NCI-H69 (cell line): ENCODE measurements at regions not wholly inside any gene's neighbourhood (a gene's known extent, or its start where the extent isn't known, plus 50 kb on each side); places are given as distances from the start of the nearest gene placed in this dataset.

Experiments
- DNase-seq: peaks from one replicate; lab custom pipeline; 2025; lab: John Stamatoyannopoulos, UW

GRCh38 chr11:109043315-109043714 lies 378.4 kb downstream of the DDX10 start:
- no peak for DNase-seq

GRCh38 chr11:109046284-109046992 lies 375.6 kb upstream of the C11orf87 start:
- DNase-seq, result no peak

- no peak for DNase-seq
These were observed 373.9 kb upstream of the C11orf87 start for GRCh38 chr11:109048098-109048497.

GRCh38 chr11:109051200-109051599 lies 370.8 kb upstream of the C11orf87 start:
- DNase-seq, result no peak

- no peak for DNase-seq
These were observed 362.6 kb upstream of the C11orf87 start for GRCh38 chr11:109059402-109059801.

GRCh38 chr11:109061394-109061793 lies 360.6 kb upstream of the C11orf87 start:
- DNase-seq, result no peak

- no peak for DNase-seq
These were observed 359.5 kb upstream of the C11orf87 start for GRCh38 chr11:109062445-109062844.

GRCh38 chr11:109062871-109063270 lies 359.1 kb upstream of the C11orf87 start:
- DNase-seq, result no peak

- peak; percentile 31 for DNase-seq
These were observed 357.2 kb upstream of the C11orf87 start for GRCh38 chr11:109064618-109065311.

GRCh38 chr11:109071262-109071661 lies 350.7 kb upstream of the C11orf87 start:
- DNase-seq, result no peak

- DNase-seq, result no peak
These were observed 350.1 kb upstream of the C11orf87 start for GRCh38 chr11:109071712-109072524.

GRCh38 chr11:109073032-109073822 lies 348.8 kb upstream of the C11orf87 start:
- no peak for DNase-seq

GRCh38 chr11:109075976-109076375 lies 346.0 kb upstream of the C11orf87 start:
- no peak for DNase-seq

GRCh38 chr11:109076870-109077269 lies 345.1 kb upstream of the C11orf87 start:
- DNase-seq, result no peak

GRCh38 chr11:109077291-109077920 lies 344.6 kb upstream of the C11orf87 start:
- DNase-seq, result peak; percentile 14

- no peak for DNase-seq
These were observed 336.1 kb upstream of the C11orf87 start for GRCh38 chr11:109085708-109086373.

- no peak for DNase-seq
These were observed 335.1 kb upstream of the C11orf87 start for GRCh38 chr11:109086931-109087330.

GRCh38 chr11:109088086-109088485 lies 333.9 kb upstream of the C11orf87 start:
- peak; percentile 29 for DNase-seq

GRCh38 chr11:109089144-109089543 lies 332.8 kb upstream of the C11orf87 start:
- DNase-seq, result no peak

- DNase-seq, result no peak
These were observed 328.6 kb upstream of the C11orf87 start for GRCh38 chr11:109093354-109093753.

- DNase-seq, result no peak
These were observed 325.7 kb upstream of the C11orf87 start for GRCh38 chr11:109096266-109096665.
